ENCODE measurements at regions not wholly inside any gene's neighbourhood (a gene's known extent, or its start where the extent isn't known, plus 50 kb on each side); places are given as distances from the start of the nearest gene placed in this dataset.

DNA sequence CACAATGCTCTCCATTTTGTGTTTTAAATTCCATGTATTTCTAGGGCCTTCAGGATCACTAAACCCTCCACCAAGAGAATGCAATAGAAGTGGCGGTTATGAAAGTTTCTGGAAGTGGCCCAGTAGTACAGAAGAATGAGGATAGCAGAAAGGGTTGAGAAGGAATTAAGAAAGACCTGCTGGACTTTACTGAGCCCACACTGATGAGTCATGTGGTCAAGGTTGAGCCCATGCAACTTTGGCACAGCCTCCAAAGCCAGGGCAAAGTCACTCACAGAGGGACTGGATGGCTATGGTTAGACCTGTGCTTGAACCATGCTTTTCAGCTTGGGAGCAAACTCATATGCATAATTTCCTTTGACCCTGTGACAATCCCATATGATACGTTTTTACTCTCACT is 102.9 kb upstream of the PLET1 start:
- TF ChIP-seq CTCF (IDR thresholded peaks at IDR 0.05) = no peak
- TF ChIP-seq POLR2AphosphoS5 (IDR thresholded peaks at IDR 0.05) = no peak
- no peak for TF ChIP-seq POLR2A (IDR thresholded peaks at IDR 0.05)

All from breast epithelium (tissue), 3 donors.